GM18498 (cell line): ENCODE measurements at regions not wholly inside any gene's neighbourhood (a gene's known extent, or its start where the extent isn't known, plus 50 kb on each side); places are given as distances from the start of the nearest gene placed in this dataset.
"Not testable (repeated sequence)": the region's sequence is repeated elsewhere in the genome, so short reads cannot be mapped to it uniquely, and the experiment has no call there.

Source experiments
- ATAC-seq: cut with Tn5 transposase; IDR thresholded peaks from one replicate; pipeline ENCODE4 v1.9.1; 2021; ENCODE audit warnings: mild to moderate bottlenecking, moderate library complexity; ENCODE audit not compliant: unreplicated experiment

DNA sequence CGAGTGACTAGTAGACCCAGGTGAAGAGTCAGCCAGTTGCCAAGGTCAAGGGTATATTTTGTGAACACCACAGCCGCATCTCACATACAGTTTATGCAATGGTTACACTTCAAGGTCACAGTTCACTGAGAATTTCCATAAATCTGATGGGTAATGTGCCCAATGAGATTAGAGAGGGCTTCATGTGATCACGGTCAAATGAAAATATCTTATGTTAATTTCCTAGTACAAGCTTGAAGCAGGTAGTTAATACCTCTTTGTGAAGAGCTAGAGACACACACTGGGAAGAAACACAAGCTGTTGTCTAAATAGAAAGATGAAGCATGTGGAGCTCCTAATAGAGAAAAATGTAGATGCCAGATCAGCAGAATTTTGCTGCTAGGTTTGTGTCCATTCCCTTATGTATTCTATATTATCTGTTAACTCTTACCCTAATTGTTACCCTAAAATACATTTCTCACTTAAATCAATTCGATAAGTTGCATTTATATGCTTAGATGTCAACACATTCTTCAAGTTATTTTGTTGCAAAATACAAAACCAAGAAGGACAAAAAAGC lies 136.0 kb downstream of the NR2F2 start:
- no peak for ATAC-seq

DNA sequence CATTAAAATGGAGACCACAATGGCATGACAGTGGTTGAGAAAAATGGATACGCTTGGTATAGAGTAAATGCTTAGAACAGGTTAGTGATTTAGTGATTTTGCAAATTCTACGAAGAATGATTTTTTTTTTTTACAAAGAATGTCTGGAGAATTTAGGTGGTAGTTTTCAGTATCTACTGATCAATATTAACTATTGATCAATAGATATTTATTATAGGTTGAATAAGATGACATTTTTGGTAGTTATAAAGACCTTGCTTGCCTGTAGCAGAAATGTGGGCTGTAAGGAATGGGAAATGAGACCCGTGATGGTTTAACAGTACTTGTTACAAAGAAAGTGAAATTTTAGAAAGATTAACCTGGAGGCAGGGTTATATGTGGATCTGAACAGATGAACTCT lies 137.5 kb downstream of the NR2F2 start:
- ATAC-seq = no peak

DNA sequence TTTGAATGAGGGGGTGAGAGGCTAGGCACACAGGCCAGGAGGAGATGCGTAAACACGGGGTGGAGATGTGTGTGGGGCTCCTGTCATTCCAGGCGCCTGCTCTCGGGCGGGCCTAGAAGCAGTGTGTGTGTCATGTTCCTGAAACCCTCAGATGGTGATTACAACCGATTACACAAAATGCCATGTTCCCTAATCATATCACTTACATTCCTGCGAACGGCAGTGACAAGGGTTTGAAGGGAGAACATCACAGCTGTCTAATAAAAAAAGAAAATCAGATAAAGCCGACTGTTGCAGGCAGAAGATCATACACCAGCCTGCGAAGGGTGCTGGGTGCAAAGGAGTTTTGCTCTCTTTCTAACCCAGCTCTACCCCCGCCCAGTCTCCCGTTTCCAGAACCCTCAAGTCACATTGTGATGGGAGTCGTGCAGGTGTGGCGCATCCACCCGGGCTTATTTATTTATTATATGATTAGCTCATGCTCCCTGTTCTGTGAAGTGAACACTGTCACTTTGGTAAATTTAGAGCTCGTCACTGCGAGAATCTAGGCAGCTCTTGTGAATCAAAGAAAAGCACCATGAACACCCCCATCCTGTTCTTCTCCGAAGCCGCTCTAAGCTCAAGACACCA lies 140.3 kb downstream of the NR2F2 start:
- ATAC-seq = no peak

GRCh38 chr15:96472681-96473080 lies 142.2 kb downstream of the NR2F2 start:
- no peak for ATAC-seq

GRCh38 chr15:96473556-96473955 lies 143.1 kb downstream of the NR2F2 start:
- no peak for ATAC-seq

- ATAC-seq = no peak
Observed at GRCh38 chr15:96474231-96474664, 143.7 kb downstream of the NR2F2 start.

- ATAC-seq = no peak
Observed at GRCh38 chr15:96477227-96477626, 146.7 kb downstream of the NR2F2 start.

- ATAC-seq = not testable (repeated sequence)
Observed at GRCh38 chr15:96484412-96484811, 153.9 kb downstream of the NR2F2 start.

DNA sequence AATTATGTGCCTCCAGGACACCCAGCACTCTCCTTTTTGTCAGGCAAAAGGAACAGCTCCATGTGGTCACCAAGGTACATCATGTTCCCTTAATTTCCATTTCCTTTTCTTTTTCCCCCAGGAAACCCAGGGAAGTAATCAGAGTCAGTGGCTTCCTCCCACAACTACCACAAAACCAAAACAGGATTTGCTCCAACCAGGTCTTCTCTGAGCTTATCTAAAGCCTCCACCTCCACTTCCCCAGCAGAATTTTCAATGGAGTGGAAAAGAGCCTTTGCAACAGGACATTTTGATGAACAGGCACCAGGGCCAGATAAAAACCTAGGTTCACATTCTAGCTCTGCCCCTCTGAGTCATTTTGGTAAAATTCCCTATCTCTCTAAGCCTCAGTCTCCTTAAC lies 154.3 kb downstream of the NR2F2 start:
- ATAC-seq = no peak

- ATAC-seq = no peak
Observed at GRCh38 chr15:96487245-96487644, 156.7 kb downstream of the NR2F2 start.

GRCh38 chr15:96491066-96491699 lies 160.7 kb downstream of the NR2F2 start:
- not testable (repeated sequence) for ATAC-seq

GRCh38 chr15:96491700-96492644 lies 161.5 kb downstream of the NR2F2 start:
- ATAC-seq = not testable (repeated sequence)

DNA sequence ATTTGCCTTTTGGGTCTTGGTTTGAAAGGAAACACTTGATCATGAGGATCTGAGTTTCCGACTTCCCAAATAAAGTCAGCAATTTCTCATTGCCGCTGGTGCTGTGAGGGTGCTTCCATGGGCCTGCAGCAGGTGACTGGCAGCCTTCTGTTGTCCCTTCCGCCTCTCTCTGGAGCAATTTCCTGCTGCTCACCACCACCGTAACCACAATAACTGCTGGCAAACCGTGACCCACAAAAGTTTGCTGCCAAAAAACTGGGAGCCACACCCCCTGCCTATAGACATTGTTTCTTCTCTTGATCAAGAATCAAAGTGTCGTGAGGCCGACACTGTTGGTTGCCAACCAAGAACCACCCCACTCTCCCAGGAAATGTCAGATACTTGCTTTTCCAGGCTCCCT lies 164.0 kb downstream of the NR2F2 start:
- no peak for ATAC-seq

- ATAC-seq = no peak
Observed at GRCh38 chr15:96495386-96495785, 164.9 kb downstream of the NR2F2 start.

DNA sequence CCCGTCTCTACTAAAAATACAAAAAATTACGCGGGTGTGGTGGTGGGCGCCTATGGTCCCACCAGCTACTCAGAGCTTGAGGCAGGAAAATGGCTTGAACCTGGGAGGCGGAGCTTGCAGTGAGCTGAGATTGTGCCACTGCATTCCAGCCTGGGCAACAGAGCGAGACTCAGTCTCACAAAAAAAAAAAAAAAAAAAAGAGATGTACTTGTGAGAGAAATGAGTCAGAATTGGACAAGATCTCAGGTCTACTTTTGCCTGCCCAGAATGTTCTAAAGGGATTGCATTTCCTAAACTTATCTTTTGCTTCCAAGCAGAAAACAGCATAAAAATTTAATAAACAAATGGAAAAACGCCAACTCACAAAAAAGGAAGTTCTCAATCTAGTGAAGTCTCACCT lies 167.5 kb downstream of the NR2F2 start:
- no peak for ATAC-seq

DNA sequence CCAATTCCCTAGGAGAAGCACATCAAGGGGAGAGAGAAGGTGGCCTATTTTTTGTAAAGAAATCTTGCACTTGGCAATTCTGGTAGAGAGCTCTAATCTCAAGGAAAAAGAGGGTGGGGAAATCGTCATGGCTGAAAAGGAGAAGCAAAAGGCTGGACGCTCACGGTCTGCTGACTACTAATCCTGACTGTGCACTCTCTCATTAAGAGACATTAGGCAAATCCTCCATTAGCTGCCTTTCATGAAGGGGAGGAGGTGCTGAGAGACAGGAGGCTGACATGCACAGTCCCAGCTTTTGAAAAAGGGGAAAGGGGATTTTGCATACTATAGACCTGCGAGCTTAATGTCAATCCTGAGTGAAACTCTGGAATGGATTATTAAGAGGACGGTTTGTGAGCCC lies 170.0 kb downstream of the NR2F2 start:
- ATAC-seq = no peak

DNA sequence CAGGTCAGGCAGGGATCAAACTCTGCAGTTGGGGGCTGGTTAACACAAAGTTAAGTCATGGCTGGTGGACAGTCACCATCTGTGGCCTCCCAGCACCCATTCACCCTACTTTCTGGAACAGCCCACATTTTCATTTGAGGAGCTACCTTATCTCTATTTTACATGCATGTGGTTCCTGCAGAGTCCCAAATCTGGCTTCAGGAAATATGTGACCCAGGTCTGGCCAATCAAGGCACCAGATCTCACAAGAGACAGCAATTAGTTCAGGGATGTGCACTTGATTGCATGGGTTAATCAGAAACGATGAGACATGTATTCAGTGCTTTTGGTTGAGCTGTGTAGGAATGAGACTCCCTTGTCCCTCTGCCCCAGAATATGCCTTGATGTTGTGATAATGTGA lies 170.9 kb downstream of the NR2F2 start:
- ATAC-seq = no peak

- no peak for ATAC-seq
Observed at GRCh38 chr15:96502196-96502595, 171.7 kb downstream of the NR2F2 start.

- ATAC-seq = no peak
Observed at GRCh38 chr15:96503276-96503675, 172.8 kb downstream of the NR2F2 start.

GRCh38 chr15:96504371-96504770 lies 173.9 kb downstream of the NR2F2 start:
- no peak for ATAC-seq

DNA sequence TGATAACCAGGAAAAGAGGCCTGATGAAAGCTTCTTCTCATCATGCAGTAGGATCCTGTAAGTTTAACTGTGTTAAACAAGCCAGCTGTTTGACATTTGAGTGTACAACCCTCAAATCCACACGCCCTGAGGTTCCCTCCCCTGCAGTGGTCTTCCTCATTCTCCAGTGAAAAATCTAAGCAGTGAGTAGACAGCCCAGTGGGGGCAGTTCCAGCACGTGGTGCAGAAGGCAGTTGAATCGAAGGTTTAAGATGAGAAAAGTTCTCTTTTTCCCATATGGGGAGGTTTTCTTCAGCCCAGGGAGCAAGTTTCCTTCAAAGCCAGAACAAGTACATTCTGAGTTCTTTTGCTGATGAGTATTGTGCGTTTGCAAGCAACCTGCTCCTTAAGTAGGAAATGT lies 174.5 kb downstream of the NR2F2 start:
- ATAC-seq = no peak
